ENCODE measurements at regions not wholly inside any gene's neighbourhood (a gene's known extent, or its start where the extent isn't known, plus 50 kb on each side); places are given as distances from the start of the nearest gene placed in this dataset.

DNA sequence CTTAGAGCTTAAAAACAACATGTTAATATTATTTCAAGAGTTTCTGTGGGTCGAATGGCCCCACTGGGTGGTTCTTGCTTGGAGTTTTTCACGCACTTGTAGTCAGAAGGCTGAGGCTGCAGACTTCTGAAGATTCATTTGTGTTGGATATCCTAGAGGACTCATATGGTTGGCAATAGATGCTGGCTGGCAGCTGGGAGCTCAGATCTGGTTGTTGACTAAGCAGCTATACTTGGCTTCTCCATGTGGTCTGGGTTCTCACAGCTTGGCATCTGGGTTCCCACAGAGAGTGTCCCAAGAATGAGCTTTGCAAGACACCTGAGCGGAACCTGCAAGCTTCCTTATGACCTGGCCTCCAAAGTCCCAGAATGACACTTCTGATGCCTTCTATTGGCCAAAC, 163.9 kb upstream of the ZC3H12C start:
- TF ChIP-seq GATA3 (IDR thresholded peaks at IDR 0.05; ENCODE audit: low read depth, low read length) (no peak), GATA2 (IDR thresholded peaks at IDR 0.05; ENCODE audit: low read depth, low read length) (no peak)

All from SH-SY5Y (cell line).